Liver (tissue), 3 donors: ENCODE measurements at regions not wholly inside any gene's neighbourhood (a gene's known extent, or its start where the extent isn't known, plus 50 kb on each side); places are given as distances from the start of the nearest gene placed in this dataset.

Experiments
- HNF4G ChIP-seq: IDR thresholded peaks from 2 replicates; pipeline ENCODE4 v1.6.1; 2016; ENCODE audit warnings: antibody characterized with exemption
- JUND ChIP-seq, 2 donors: IDR thresholded peaks; 2 replicates each; pipeline ENCODE4 v1.6.1; 2016; ENCODE audit warnings: antibody characterized with exemption in 2 of 2
- SP1 ChIP-seq: IDR thresholded peaks from 2 replicates; pipeline ENCODE4 v1.6.1; 2018; ENCODE audit warnings: antibody characterized with exemption, mild to moderate bottlenecking
- TAF1 ChIP-seq: conservative IDR thresholded peaks from 2 replicates; pipeline ENCODE4 v1.6.1; 2016; ENCODE audit warnings: antibody characterized with exemption, mild to moderate bottlenecking
- TF ChIP-seq, protein P1 (sequence below): fragments of 150-350 bp; IDR thresholded peaks from 2 replicates; pipeline ENCODE4 v1.5.1; 2017; ENCODE audit warnings: improper control_type of control experiment, low read depth, low read length; ENCODE audit not compliant: missing input control
- TF ChIP-seq, protein P2 (sequence below): IDR thresholded peaks from 2 replicates; pipeline ENCODE4 v1.6.1; 2016; ENCODE audit warnings: antibody characterized with exemption, mild to moderate bottlenecking
- TF ChIP-seq, protein P3 (sequence below): IDR thresholded peaks from 2 replicates; pipeline ENCODE4 v1.6.1; 2016; ENCODE audit warnings: antibody characterized with exemption
- TF ChIP-seq, protein P4 (sequence below): IDR thresholded peaks from 2 replicates; pipeline ENCODE4 v1.6.1; 2016; ENCODE audit warnings: antibody characterized with exemption
- donor health status: healthy.
- donor health status: healthy.

DNA sequence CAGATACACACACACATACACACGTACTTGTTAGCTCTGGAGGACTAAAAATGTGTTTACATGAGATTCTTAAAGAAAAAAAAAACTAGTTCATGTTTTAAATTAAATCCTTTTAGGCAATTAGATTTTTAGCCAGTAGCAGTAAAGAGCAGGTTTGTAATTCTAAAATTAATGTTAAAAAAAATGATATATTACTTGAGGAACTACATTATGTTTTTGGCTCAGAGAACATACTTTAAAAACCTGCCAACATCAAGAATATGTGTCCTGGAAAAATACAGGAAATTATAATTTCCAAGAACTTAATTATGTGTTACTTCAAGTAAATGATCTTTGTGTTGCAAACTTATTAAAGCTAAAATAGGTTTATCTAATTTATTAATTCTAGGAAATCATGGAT is 594.3 kb upstream of the PCDH7 start:
- TF ChIP-seq, protein P1, sequence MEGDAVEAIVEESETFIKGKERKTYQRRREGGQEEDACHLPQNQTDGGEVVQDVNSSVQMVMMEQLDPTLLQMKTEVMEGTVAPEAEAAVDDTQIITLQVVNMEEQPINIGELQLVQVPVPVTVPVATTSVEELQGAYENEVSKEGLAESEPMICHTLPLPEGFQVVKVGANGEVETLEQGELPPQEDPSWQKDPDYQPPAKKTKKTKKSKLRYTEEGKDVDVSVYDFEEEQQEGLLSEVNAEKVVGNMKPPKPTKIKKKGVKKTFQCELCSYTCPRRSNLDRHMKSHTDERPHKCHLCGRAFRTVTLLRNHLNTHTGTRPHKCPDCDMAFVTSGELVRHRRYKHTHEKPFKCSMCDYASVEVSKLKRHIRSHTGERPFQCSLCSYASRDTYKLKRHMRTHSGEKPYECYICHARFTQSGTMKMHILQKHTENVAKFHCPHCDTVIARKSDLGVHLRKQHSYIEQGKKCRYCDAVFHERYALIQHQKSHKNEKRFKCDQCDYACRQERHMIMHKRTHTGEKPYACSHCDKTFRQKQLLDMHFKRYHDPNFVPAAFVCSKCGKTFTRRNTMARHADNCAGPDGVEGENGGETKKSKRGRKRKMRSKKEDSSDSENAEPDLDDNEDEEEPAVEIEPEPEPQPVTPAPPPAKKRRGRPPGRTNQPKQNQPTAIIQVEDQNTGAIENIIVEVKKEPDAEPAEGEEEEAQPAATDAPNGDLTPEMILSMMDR: no peak
- TF ChIP-seq, protein P2, sequence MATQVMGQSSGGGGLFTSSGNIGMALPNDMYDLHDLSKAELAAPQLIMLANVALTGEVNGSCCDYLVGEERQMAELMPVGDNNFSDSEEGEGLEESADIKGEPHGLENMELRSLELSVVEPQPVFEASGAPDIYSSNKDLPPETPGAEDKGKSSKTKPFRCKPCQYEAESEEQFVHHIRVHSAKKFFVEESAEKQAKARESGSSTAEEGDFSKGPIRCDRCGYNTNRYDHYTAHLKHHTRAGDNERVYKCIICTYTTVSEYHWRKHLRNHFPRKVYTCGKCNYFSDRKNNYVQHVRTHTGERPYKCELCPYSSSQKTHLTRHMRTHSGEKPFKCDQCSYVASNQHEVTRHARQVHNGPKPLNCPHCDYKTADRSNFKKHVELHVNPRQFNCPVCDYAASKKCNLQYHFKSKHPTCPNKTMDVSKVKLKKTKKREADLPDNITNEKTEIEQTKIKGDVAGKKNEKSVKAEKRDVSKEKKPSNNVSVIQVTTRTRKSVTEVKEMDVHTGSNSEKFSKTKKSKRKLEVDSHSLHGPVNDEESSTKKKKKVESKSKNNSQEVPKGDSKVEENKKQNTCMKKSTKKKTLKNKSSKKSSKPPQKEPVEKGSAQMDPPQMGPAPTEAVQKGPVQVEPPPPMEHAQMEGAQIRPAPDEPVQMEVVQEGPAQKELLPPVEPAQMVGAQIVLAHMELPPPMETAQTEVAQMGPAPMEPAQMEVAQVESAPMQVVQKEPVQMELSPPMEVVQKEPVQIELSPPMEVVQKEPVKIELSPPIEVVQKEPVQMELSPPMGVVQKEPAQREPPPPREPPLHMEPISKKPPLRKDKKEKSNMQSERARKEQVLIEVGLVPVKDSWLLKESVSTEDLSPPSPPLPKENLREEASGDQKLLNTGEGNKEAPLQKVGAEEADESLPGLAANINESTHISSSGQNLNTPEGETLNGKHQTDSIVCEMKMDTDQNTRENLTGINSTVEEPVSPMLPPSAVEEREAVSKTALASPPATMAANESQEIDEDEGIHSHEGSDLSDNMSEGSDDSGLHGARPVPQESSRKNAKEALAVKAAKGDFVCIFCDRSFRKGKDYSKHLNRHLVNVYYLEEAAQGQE: no peak
- TF ChIP-seq HNF4G (no peak), JUND (IDR thresholded peaks at IDR 0.05) (no peak), SP1 (no peak), TAF1 (no peak)
- TF ChIP-seq, protein P3, sequence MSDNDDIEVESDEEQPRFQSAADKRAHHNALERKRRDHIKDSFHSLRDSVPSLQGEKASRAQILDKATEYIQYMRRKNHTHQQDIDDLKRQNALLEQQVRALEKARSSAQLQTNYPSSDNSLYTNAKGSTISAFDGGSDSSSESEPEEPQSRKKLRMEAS: no peak
- TF ChIP-seq, protein P4, sequence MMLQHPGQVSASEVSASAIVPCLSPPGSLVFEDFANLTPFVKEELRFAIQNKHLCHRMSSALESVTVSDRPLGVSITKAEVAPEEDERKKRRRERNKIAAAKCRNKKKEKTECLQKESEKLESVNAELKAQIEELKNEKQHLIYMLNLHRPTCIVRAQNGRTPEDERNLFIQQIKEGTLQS: no peak
